ENCODE measurements at regions not wholly inside any gene's neighbourhood (a gene's known extent, or its start where the extent isn't known, plus 50 kb on each side); places are given as distances from the start of the nearest gene placed in this dataset.
"Not testable (repeated sequence)": the region's sequence is repeated elsewhere in the genome, so short reads cannot be mapped to it uniquely, and the experiment has no call there.

- no peak for DNase-seq
These were observed 674.3 kb downstream of the NSUN3 start for GRCh38 chr3:94737116-94737515.

DNA sequence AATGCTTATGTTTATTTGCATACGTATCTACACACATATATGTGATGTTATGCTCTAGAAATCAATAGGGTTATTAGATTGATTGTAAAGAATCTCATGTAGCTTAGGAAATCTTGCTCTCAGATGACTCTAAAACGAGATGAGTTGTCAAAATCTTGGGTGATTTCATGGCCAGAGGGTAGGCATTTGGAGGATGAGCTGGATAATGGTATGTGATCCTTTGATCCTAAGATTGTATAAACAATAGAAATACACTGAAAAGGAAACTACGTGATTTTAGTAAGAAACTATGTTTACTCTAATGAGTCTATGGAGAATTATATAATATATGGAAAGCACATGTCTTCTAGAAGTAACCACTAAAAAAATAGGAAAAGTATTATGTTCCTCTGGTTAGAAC, 676.6 kb downstream of the NSUN3 start:
- DNase-seq = no peak

DNA sequence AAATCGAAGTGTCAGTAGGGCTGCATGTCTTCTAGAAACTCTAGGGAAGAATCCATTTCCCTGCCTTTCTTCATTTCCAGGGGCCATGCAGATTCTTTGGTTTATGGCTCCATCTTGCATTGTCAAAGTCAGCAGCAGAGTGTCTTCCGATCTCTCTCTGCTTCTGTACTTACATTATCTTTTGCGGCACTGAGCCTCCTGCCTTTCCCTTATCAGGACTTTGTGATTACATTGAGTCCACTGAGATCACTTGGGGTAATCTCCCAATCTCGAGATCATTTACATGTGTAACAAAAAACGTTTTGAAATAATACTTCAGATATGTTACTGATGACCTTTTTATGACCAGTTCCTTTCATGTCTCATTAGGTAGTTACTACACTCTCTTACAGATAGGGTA, 695.9 kb downstream of the NSUN3 start:
- no peak for DNase-seq

- DNase-seq = no peak
These were observed 709.5 kb downstream of the NSUN3 start for GRCh38 chr3:94772402-94772801.

- no peak for DNase-seq
These were observed 712.9 kb downstream of the NSUN3 start for GRCh38 chr3:94775746-94776145.

GRCh38 chr3:94776401-94776915, 713.6 kb downstream of the NSUN3 start:
- DNase-seq = no peak

DNA sequence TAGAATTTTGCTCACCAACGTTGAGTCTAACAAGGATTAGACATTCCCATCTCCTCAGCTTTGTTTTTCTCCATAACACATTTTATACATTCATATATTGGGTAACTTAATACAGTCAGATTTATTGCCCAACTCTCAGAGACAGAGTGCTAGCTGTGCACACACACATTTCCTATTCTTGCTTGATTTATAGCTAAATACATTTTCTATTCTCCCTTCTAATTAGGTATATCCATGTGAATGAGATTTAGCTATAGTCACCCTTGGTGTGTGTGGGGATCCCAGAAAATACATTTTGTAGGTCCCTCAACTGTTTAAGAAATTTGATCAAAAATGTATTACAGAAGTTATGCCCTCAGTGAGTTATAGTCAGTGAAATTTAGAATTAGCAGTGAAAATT, 715.4 kb downstream of the NSUN3 start:
- DNase-seq = no peak

- no peak for DNase-seq
These were observed 716.1 kb downstream of the NSUN3 start for GRCh38 chr3:94778814-94779494.

DNA sequence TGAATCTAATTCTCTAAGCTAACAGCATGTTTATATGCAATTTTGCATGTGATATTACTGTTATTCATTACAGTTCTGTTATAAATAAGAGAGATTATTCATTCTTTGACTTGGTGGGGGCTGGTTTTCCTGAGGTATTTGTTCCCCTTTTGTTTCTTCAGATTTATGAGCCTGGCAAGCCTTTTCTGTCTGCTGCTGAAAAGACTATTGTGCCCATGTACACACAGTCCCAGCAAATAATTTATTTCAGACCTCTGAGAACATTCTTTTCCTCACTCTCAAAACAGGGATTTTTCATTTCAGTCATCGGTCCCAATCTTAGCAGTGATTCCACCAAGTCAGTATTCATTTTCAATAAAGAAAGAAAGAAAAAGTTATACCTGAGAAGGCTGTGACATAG, 716.8 kb downstream of the NSUN3 start:
- DNase-seq = no peak

DNA sequence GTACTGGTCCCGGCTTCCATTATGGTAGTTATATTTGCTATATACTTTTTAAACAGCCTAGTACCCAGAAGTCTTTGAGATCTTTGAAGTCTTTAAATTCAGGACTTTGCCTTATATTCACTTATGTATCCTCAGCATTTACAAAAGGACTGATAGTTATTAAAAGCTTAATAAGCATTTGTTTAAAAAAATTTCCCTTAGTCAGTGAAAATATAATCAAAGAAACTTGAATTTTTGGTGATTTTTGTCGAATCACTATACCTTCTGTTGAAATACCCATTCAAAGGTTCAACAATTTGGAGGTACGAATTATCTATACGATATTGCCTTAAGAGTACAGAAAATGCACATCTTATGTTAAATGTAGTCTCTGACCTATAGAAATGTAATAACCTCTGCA, 721.4 kb downstream of the NSUN3 start:
- no peak for DNase-seq

- DNase-seq = no peak
These were observed 724.2 kb downstream of the NSUN3 start for GRCh38 chr3:94787066-94787465.

DNA sequence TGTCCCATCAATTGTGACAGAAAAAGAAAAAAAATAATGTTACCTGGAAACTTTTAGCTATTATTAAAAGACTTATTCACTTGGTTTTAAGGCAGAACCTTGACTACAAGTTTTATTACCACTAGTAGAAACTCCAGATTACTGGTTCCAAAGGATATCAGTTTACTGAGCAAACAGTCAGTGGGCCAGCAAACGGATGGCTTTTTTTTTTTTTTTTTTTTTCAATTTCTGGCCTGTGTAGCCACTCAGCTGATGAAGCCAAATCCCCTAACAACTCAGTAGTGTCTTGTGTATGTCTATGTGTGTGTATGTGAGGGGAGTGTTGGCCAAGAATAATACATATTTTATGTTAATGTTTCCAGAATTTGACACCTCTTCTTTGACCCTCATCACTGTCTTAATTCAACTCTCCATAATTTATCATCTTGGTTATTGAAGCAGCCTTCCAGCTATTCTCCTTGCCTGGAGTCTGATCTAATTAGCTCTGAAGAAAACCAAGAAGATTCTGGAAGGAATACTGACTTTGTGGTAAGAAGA, 724.9 kb downstream of the NSUN3 start:
- DNase-seq = peak; percentile 25

DNA sequence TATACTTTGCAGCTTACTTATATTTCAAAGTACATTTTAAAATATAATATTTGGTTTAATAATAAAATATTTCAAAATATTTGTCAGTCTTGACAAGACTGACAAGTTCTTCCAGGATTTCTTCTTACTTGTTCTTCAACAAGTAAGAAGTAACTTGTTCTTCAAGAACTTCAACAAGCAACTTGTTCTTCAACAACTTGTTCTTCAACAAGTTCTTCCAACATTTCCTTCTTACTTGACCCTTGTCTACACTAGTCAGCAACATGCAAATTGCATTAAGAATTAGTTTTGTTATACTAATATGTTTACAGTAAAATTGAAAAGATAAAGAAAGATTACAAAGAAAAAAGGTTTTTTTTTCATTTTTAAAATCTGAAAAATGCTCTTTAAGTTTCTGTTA, 731.7 kb downstream of the NSUN3 start:
- DNase-seq = no peak

- no peak for DNase-seq
These were observed 736.7 kb downstream of the NSUN3 start for GRCh38 chr3:94799420-94800060.

DNA sequence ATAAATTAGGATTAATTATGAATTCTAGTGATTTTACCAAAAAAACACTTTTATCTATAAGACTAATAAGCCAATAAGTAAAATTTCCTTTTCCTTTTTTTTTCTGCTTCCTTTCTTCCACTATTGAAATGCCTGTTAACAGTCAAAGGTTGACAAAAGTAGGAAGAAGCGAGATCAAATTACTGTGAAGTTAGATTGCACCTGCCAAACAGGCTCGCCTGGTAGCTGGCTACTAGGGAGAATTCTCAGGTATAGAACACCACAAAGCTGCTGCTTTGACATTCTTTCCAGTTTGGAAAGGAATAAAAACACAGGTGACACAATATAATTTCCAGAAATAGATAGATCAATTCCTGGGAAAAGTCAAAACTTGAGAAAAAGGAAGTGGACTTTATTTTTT, 749.0 kb downstream of the NSUN3 start:
- DNase-seq = no peak

DNA sequence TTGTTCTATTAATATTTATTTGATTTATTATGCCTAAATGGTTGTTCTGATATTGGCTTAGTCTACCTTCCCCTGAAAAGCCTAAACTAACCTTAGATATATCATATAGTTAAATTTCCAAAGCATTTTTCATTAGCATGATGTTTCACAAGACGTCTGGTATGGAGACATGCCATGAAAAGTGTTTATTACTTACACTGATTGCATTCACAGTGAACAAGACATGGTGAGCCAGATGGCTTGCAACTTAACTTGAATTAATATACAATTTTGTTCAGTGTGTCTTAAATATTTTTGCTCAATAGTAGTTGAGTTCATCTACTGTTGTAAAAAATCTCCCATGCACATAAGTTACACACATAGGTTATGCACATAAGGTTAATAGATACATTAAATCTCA, 758.4 kb downstream of the NSUN3 start:
- no peak for DNase-seq

GRCh38 chr3:94822298-94822697, 759.4 kb downstream of the NSUN3 start:
- DNase-seq = no peak

- not testable (repeated sequence) for DNase-seq
These were observed 783.4 kb downstream of the NSUN3 start for GRCh38 chr3:94846251-94846650.

DNA sequence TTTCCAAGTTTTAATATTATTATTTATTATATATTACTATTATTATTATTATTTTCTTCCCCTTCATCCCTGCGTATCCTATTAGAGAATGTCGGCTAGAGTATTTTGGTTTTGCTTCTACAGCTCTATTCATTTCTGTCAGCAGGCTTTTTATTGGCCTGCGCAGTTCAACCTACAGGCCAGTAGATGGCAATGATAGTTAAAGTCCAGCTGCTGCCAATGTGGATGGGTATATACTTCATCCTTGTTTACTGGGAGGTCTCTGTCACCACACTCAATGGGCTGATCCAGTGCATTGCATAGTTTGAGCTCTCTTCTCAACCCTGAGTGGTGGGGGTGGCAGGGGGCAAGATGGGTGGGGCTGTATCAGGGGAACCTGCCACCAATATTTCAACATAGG, 799.8 kb downstream of the NSUN3 start:
- DNase-seq = peak; percentile 11

GRCh38 chr3:94869059-94869547, 806.2 kb downstream of the NSUN3 start:
- DNase-seq = no peak

DNA sequence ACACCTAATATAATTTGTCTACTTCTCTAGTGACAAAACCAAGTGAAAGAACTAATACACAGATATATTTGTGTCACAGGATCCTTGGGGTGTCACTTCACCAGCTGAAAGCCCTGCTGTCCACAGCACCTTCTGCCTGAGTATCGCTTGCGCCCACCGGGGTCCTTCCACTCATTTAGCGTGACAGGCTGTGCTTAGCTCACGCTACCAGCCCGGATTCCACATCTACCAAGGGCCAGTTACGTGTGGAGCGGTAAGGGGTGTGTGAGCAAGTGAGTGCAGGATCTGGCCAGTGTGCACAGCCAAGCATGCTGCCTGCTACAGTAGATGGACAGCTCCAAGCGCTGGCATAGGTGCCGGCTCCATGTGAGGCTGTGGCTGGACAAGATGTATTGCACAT, 810.9 kb downstream of the NSUN3 start:
- DNase-seq = no peak

DNA sequence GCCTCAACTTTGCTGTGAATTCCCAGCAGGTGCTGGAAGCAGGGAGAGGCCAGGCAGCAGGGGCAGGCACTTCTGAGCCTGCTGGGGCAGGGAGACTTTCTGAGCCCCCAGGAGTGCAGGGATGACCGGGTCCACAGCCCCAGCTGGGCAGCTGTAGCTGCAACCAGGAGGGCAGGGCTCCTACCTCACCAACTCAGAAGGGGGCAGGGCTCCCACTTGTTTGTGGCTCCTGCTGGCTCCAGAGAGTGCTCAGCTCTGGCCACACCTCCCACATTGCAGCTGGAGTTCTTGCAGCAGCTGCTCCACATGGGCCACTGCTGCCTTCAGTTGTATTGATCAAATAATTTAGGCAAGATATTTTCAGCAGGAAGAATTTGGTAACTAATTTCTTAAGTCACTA, 812.3 kb downstream of the NSUN3 start:
- DNase-seq = no peak

DNA sequence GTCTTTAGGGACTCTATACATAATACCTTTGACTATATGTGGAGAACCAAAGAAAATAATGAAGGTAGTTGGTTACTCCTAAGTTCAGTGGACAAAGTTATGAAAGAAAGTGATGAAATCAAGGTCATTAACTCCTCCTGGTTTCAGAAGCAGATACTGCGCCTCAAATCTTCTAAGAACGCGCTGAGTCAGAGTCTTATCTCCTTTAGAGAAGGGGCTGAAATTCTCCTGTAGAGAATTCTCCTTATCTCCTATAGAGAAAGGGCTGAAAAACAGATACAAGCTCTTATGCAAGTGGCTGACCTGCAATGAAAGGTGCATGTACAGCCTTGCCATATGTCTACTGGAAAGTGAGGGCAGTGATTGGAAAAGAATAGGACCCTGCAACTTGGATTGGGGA, 824.2 kb downstream of the NSUN3 start:
- no peak for DNase-seq

DNA sequence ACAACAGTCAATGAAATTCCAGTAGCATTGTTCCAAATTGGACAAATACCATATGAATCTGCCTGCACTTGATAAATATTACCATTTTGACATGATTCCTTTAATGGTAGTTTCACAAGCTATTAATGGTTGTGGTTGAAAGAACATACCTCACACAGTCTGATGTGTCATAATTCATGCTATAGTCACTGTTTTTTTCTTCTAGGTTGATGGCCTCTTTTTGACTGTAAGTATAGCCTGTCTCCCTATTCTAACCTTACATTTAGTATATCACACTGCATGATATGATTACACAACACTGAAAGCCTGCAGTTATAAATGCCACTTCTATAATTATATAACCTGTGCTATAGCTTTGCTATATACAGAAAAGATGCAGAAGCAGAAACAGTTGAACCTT, 834.1 kb downstream of the NSUN3 start:
- no peak for DNase-seq
